Inflammatory macrophage (primary cell): ENCODE measurements at regions not wholly inside any gene's neighbourhood (a gene's known extent, or its start where the extent isn't known, plus 50 kb on each side); places are given as distances from the start of the nearest gene placed in this dataset.

Source experiments
- DNase-seq, 2 donors: peaks; one replicate each; pipeline ENCODE4 v3.0.0-alpha.2; 2020 to 2022

- no peak for DNase-seq
Measured at GRCh38 chr15:87461631-87462030, 794.9 kb downstream of the NTRK3 start.

GRCh38 chr15:87454860-87455259 is 801.7 kb downstream of the NTRK3 start:
- no peak for DNase-seq

- DNase-seq, result no peak
Measured at GRCh38 chr15:87450314-87450713, 806.2 kb downstream of the NTRK3 start.

DNA sequence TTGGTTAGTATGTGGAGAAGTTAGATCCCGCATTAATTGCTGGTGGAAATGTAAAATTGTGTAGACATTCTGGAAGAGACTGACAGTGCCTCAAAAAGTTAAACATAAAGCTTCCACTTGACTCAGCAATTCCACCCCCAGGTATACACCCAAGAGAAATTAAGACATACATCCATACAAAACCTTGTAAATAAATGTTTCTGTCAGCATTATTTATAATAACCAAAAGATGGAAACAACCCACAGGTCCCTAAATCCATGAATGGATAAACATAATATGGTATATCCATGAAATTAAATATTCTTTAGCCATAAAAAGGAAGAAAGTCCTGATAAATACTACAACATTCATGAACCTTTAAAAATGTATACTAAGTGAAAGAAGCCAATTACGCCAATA is 817.4 kb downstream of the NTRK3 start:
- DNase-seq, result no peak

GRCh38 chr15:87433871-87434270 is 822.7 kb downstream of the NTRK3 start:
- no peak for DNase-seq

DNA sequence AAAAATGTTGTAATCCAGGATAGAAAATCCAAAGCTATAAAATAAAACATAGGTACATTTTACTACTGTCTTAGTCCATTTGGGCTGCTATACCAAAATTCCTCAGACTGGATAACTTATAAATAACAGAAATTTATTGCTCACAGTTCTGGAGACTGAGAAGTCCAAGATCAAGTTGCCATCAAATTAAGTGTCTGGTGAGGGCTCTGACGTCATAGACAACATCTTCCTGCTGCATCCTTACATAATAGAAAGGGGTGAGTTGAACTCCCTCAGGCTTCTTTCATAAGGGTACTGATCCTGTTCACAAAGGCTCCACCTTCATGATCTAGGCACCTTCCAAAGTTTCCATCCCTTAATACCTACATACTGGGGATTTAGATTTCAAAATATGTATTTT is 826.8 kb downstream of the NTRK3 start:
- DNase-seq, result no peak

- DNase-seq, result no peak
Measured at GRCh38 chr15:87420017-87420416, 836.5 kb downstream of the NTRK3 start.

- DNase-seq, result no peak
Measured at GRCh38 chr15:87419344-87419743, 837.2 kb downstream of the NTRK3 start.

DNA sequence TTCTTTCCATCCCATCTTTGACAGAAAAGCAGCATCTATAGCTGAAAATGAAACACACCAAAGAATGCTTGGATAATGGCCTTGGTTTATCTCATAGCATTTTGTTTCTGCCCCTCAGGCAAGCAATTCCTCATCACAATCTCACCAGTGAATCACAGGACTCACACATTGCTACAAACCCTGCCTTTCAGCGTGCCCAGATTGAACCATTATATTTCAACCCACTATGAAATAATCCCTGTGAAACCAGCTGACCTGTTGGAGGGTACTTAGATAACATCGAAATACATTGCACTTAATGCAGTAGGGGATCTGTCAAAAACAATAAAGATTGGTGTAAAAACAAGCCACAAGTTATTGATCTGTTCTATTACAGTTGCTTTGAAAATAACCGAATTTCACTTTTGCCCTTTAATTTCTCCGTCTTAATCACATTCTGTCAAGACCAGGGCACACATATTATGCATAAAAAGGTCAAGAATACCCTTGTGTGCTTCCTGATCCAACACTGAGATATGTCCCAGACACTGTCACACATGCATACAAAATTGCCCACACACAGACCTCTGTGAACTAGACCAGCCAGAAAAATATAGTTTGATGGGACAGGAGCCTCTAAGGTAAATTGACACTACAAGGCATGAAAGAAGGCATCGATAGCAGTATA is 839.8 kb downstream of the NTRK3 start:
- DNase-seq, result no peak

DNA sequence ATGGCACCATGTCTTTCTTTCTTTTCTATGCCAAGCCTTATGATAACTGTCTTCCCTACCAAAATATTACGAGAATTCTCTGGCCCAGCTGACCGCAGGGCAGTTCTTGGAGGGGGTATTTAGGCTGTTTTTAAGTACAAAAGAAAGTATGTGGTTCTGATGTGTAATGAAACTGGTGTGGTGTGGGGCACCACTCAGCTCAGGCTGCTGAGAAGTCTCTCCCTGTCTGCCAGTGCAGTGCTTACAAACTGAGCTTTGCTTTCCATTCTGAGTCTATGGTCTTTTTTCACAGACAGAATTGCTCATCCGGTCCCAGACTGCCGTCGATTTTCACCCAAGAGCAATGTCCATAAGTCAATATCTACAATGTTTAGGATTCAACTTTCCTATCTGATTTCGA is 847.6 kb downstream of the NTRK3 start:
- no peak for DNase-seq

GRCh38 chr15:87403973-87404372 is 852.6 kb downstream of the NTRK3 start:
- no peak for DNase-seq

DNA sequence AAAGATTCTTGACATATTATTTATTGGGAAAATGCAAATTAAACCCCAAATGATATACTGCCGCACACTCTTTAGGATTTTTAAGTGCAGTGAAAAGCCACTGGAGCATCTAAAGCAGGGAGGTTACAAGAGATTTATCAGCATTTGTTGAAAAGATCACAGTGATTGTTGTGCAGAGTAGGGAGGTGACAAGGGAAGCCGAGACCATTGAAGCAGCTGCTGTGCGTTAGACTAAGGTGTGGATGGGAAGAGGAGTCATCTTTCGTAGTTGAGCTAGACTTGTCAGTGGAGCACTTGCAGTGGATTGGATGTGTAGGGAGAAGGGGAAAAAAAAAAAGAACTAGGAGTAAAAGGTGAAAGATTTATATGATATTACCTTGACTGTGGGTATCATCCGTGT is 854.6 kb downstream of the NTRK3 start:
- no peak for DNase-seq

- no peak for DNase-seq
Measured at GRCh38 chr15:87394676-87395075, 861.9 kb downstream of the NTRK3 start.

- no peak for DNase-seq
Measured at GRCh38 chr15:87387766-87388165, 868.8 kb downstream of the NTRK3 start.

DNA sequence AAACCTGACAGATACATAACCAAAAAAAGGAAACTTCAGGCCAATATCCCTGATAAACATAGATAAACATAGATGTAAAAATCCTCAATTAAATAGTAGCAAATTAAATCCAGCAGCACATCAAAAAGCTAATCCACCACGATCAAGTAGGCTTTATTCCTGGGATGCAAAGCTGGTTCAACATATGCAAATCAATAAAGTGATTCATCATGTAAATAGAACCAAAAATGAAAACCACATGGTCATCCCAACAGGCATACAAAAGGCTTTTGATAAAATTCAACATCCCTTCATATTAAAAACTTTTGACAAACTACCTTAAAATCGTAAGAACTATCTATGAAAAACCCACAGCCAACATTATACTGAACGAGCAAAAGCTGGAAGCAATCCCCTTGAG is 882.2 kb downstream of the NTRK3 start:
- DNase-seq, result no peak

- no peak for DNase-seq
Measured at GRCh38 chr15:87369269-87369668, 887.3 kb downstream of the NTRK3 start.

GRCh38 chr15:87368511-87368910 is 888.0 kb downstream of the NTRK3 start:
- no peak for DNase-seq

DNA sequence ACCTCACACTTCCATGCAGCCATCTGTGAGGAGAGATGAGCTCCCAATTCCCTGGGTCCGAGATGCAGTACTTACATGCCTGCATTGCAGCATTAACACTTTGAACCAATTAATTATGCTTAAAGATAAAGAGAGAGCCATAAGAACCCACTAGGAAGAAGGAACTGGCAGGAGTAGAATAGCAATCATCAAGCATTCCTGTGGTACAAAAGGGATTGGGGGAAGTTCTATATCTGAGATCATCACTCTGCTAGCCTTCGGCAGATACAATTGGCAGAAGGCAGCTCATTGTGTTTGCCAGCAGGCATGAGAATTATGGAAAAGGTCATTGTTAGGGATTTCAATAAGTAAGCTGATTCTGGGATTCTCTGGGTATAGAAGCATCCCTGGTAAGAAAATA is 891.4 kb downstream of the NTRK3 start:
- DNase-seq, result no peak

- no peak for DNase-seq
Measured at GRCh38 chr15:87362531-87362930, 894.0 kb downstream of the NTRK3 start.

DNA sequence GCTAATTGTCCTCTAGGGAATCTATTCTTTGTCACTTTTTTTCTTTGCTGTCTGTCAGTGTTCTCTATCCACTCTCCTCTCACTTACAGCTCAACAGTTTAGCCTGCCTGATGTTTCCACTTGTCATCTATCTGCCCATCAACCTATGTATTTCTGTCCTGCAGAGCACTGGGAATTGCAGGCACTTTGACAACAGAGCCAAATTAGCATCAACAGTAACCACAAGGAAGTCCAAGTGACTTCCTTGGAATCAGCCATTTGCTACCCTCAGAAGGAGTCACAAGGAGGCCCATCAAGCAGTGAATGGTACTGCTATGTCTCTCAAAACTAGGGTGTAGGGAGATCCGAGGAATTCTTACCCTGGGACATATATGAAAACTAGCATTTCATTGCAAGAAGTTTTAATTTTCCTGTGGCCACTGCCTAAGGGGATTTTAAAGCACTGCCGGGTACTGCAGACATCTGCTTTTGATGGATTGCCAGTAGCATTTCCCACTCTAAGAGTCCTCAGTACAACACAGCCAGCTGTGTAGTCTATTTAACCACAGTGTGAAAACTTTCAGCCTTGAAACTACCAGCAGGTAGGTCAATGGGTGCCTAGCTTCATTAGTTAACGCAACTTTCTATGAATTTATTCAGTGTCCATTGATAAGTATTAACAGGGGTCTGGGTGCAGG is 898.8 kb downstream of the NTRK3 start:
- DNase-seq, result no peak

- DNase-seq, result no peak
Measured at GRCh38 chr15:87355946-87356345, 900.6 kb downstream of the NTRK3 start.

GRCh38 chr15:87354661-87355410 is 901.7 kb downstream of the NTRK3 start:
- no peak for DNase-seq

DNA sequence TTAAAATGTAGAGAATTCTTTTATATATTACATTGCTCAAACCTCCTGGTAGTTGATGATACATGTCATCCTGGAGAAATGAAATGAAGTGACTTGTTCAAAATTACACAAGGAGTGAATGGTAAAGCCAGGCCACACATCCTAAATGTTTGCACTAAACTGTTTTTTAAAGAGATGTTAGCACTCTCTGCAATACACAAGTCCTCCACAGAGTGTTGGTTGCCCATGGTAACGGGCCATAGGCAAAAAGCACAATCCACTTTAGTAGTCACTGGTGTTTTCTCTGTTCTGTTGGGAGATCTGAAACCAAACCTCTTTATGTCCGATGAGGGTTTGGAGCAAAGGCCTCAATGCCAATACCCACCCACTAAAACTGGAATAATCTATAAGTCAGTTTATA is 907.4 kb downstream of the NTRK3 start:
- DNase-seq, result no peak

GRCh38 chr15:87348746-87349145 is 907.8 kb downstream of the NTRK3 start:
- no peak for DNase-seq
